ENCODE measurements at regions not wholly inside any gene's neighbourhood (a gene's known extent, or its start where the extent isn't known, plus 50 kb on each side); places are given as distances from the start of the nearest gene placed in this dataset.

- TF ChIP-seq PRDM10 (tag by site-specific recombination; IDR thresholded peaks at IDR 0.05) = no peak
Measured at GRCh38 chr9:29556317-29556716, 1983.0 kb upstream of the C9orf72 start (continued).

- Histone ChIP-seq H3K36me3 (ENCODE audit: control insufficient read depth in 2 of 2, insufficient read depth in 1 of 2, low read length in 2 of 2) (no peaks in the 10 kb centered on the region), H3K4me3 (ENCODE audit: low read depth, low read length) (no peak overlapping the region), H3K27ac (ENCODE audit: extremely low read depth, low read depth, low read length) (no peak overlapping the region), H3K9me3 (ENCODE audit: control insufficient read depth, insufficient read depth, low read depth, low read length) (no peaks in the 10 kb centered on the region), H3K4me1 (ENCODE audit: control insufficient read depth, insufficient read depth, low read length) (no peaks in the 10 kb centered on the region)
- POLR2A ChIA-PET = no interaction called here
- CTCF ChIA-PET = no interaction called here
- TF ChIP-seq, protein P1, sequence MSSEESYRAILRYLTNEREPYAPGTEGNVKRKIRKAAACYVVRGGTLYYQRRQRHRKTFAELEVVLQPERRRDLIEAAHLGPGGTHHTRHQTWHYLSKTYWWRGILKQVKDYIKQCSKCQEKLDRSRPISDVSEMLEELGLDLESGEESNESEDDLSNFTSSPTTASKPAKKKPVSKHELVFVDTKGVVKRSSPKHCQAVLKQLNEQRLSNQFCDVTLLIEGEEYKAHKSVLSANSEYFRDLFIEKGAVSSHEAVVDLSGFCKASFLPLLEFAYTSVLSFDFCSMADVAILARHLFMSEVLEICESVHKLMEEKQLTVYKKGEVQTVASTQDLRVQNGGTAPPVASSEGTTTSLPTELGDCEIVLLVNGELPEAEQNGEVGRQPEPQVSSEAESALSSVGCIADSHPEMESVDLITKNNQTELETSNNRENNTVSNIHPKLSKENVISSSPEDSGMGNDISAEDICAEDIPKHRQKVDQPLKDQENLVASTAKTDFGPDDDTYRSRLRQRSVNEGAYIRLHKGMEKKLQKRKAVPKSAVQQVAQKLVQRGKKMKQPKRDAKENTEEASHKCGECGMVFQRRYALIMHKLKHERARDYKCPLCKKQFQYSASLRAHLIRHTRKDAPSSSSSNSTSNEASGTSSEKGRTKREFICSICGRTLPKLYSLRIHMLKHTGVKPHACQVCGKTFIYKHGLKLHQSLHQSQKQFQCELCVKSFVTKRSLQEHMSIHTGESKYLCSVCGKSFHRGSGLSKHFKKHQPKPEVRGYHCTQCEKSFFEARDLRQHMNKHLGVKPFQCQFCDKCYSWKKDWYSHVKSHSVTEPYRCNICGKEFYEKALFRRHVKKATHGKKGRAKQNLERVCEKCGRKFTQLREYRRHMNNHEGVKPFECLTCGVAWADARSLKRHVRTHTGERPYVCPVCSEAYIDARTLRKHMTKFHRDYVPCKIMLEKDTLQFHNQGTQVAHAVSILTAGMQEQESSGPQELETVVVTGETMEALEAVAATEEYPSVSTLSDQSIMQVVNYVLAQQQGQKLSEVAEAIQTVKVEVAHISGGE (tag by site-specific recombination; conservative IDR thresholded peaks at IDR 0.05; ENCODE audit: low read depth) = no peak
- no peak for TF ChIP-seq RBAK (tag by site-specific recombination; IDR thresholded peaks at IDR 0.05)
- TF ChIP-seq ZNF302 (tag by site-specific recombination; IDR thresholded peaks at IDR 0.05; ENCODE audit: low read depth) = no peak
- TF ChIP-seq ZNF654 (tag by site-specific recombination; IDR thresholded peaks at IDR 0.05; ENCODE audit: low read depth) = no peak
- no peak for TF ChIP-seq ZNF18 (tag by site-specific recombination; IDR thresholded peaks at IDR 0.05)
- TF ChIP-seq, protein P2, sequence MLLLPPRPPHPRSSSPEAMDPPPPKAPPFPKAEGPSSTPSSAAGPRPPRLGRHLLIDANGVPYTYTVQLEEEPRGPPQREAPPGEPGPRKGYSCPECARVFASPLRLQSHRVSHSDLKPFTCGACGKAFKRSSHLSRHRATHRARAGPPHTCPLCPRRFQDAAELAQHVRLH (tag by site-specific recombination; IDR thresholded peaks at IDR 0.05) = no peak
- TF ChIP-seq ZSCAN23 (tag by site-specific recombination; IDR thresholded peaks at IDR 0.05) = no peak
Measured at GRCh38 chr9:29556746-29557145, 1983.5 kb upstream of the C9orf72 start.

DNA sequence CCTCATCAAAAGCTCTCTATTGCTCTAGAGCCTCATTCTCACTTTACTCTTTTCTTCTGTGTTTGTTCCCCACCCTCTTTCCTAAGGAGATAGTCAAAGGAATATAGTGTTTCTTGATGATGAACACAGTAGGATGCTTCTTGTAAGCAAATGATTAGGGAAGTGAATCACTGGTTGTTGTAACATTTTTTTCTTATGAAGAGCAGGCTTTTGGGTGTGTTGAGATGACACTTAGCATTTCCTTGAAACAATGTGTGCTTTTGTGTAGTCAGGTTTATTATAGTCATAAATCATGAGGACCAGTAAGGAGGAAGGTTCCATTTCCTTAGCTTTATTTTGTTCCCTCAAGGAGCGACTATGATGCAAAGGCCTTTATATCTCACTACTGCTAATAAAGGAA lies 1991.3 kb upstream of the C9orf72 start:
- ChIA-PET CTCF (no interaction called here), POLR2A (no interaction called here)
- no peaks in the 10 kb centered on the region for H3K4me1 ChIP-seq (ENCODE audit: control insufficient read depth, insufficient read depth, low read length)
- no peak overlapping the region for H3K27ac ChIP-seq (ENCODE audit: extremely low read depth, low read depth, low read length)
- H3K4me3 ChIP-seq (ENCODE audit: low read depth, low read length) = no peak overlapping the region
- H3K36me3 ChIP-seq (ENCODE audit: control insufficient read depth in 2 of 2, insufficient read depth in 1 of 2, low read length in 2 of 2) = no peaks in the 10 kb centered on the region
- no peaks in the 10 kb centered on the region for H3K9me3 ChIP-seq (ENCODE audit: control insufficient read depth, insufficient read depth, low read depth, low read length)
- TF ChIP-seq ZNF626 (tag by site-specific recombination; IDR thresholded peaks at IDR 0.05) (no peak), ZNF76 (tag by site-specific recombination; IDR thresholded peaks at IDR 0.05; ENCODE audit: borderline replicate concordance, low read depth) (no peak), ZNF777 (tag by site-specific recombination; IDR thresholded peaks at IDR 0.05; ENCODE audit: borderline replicate concordance) (no peak), GLIS1 (tag by site-specific recombination; IDR thresholded peaks at IDR 0.05) (no peak), OSR2 (tag by site-specific recombination; IDR thresholded peaks at IDR 0.05) (no peak), ZBTB7A (tag by site-specific recombination; IDR thresholded peaks at IDR 0.05; ENCODE audit: low read depth) (no peak), ZNF362 (tag by site-specific recombination; IDR thresholded peaks at IDR 0.05) (no peak), ZNF248 (tag by site-specific recombination; IDR thresholded peaks at IDR 0.05) (no peak), ZNF10 (tag by site-specific recombination; IDR thresholded peaks at IDR 0.05) (no peak), MYNN (tag by site-specific recombination; IDR thresholded peaks at IDR 0.05; ENCODE audit: borderline replicate concordance) (no peak)
- TF ChIP-seq, protein P3, sequence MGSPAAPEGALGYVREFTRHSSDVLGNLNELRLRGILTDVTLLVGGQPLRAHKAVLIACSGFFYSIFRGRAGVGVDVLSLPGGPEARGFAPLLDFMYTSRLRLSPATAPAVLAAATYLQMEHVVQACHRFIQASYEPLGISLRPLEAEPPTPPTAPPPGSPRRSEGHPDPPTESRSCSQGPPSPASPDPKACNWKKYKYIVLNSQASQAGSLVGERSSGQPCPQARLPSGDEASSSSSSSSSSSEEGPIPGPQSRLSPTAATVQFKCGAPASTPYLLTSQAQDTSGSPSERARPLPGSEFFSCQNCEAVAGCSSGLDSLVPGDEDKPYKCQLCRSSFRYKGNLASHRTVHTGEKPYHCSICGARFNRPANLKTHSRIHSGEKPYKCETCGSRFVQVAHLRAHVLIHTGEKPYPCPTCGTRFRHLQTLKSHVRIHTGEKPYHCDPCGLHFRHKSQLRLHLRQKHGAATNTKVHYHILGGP (tag by site-specific recombination; IDR thresholded peaks at IDR 0.05) = no peak
- TF ChIP-seq, protein P4, sequence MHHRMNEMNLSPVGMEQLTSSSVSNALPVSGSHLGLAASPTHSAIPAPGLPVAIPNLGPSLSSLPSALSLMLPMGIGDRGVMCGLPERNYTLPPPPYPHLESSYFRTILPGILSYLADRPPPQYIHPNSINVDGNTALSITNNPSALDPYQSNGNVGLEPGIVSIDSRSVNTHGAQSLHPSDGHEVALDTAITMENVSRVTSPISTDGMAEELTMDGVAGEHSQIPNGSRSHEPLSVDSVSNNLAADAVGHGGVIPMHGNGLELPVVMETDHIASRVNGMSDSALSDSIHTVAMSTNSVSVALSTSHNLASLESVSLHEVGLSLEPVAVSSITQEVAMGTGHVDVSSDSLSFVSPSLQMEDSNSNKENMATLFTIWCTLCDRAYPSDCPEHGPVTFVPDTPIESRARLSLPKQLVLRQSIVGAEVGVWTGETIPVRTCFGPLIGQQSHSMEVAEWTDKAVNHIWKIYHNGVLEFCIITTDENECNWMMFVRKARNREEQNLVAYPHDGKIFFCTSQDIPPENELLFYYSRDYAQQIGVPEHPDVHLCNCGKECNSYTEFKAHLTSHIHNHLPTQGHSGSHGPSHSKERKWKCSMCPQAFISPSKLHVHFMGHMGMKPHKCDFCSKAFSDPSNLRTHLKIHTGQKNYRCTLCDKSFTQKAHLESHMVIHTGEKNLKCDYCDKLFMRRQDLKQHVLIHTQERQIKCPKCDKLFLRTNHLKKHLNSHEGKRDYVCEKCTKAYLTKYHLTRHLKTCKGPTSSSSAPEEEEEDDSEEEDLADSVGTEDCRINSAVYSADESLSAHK (tag by site-specific recombination; IDR thresholded peaks at IDR 0.05) = no peak

All from HEK293 (cell line).